ENCODE measurements at regions not wholly inside any gene's neighbourhood (a gene's known extent, or its start where the extent isn't known, plus 50 kb on each side); places are given as distances from the start of the nearest gene placed in this dataset.
A peak's percentile ranks its signal among the peaks of the same experiment; 100 is the strongest.

DNA sequence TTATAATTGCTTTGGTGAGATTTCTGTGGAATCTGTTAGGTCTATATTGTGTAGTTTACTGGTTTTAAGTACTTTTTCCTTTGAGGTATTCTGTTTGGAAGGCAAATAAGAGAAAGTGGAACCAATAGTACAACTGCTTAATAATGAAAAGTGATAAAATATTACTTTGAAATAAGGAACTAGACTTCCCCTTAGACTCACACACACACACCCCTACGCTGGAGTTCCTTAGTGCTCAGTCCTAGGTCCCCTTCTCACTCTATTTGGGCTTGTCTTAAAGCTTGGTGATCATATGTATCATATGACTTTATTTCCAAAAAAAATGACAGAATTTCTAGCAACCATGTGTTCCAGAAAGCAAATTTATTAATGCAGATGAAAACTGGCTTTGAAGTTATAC, 494.0 kb upstream of the TGFBR2 start:
- no peak for DNase-seq (ENCODE audit: extremely low spot score in 2 of 2)
- intact Hi-C loops (cut with DNase I), result loop anchor here (10.0 kb wide), 1 partner anchor 582 kb away; no protein-coding TSS in a partner anchor
- TF ChIP-seq, protein P1, sequence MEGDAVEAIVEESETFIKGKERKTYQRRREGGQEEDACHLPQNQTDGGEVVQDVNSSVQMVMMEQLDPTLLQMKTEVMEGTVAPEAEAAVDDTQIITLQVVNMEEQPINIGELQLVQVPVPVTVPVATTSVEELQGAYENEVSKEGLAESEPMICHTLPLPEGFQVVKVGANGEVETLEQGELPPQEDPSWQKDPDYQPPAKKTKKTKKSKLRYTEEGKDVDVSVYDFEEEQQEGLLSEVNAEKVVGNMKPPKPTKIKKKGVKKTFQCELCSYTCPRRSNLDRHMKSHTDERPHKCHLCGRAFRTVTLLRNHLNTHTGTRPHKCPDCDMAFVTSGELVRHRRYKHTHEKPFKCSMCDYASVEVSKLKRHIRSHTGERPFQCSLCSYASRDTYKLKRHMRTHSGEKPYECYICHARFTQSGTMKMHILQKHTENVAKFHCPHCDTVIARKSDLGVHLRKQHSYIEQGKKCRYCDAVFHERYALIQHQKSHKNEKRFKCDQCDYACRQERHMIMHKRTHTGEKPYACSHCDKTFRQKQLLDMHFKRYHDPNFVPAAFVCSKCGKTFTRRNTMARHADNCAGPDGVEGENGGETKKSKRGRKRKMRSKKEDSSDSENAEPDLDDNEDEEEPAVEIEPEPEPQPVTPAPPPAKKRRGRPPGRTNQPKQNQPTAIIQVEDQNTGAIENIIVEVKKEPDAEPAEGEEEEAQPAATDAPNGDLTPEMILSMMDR (IDR thresholded peaks at IDR 0.05), result no peak
- TF ChIP-seq POLR2A (IDR thresholded peaks at IDR 0.05) (no peak), POLR2AphosphoS5 (IDR thresholded peaks at IDR 0.05; ENCODE audit: insufficient read depth in 1 of 2, low read depth in 1 of 2) (no peak)
- Histone ChIP-seq H3K4me1 (no peaks in the 10 kb centered on the region), H3K4me3 (no peak overlapping the region), H3K9me3 (no peaks in the 10 kb centered on the region), H3K27me3 (no peaks in the 10 kb centered on the region), H3K36me3 (no peaks in the 10 kb centered on the region), H3K27ac (no peak overlapping the region)

- H3K27me3 ChIP-seq, result no peaks in the 10 kb centered on the region
- no peak for DNase-seq (ENCODE audit: extremely low spot score in 2 of 2)
- H3K27ac ChIP-seq, result no peak overlapping the region
- H3K36me3 ChIP-seq, result no peaks in the 10 kb centered on the region
- H3K4me3 ChIP-seq, result no peak overlapping the region
- intact Hi-C loops (cut with DNase I), result loop anchor here (10.0 kb wide), 1 partner anchor 582 kb away; no protein-coding TSS in a partner anchor
- no peaks in the 10 kb centered on the region for H3K9me3 ChIP-seq
- no peaks in the 10 kb centered on the region for H3K4me1 ChIP-seq
- no peak for TF ChIP-seq POLR2A (IDR thresholded peaks at IDR 0.05)
- TF ChIP-seq, protein P1 (IDR thresholded peaks at IDR 0.05), result peak; percentile 41 to 69 (median 44)
Observed at GRCh38 chr3:30112902-30113484, 493.4 kb upstream of the TGFBR2 start.

- no peak for TF ChIP-seq POLR2AphosphoS5 (IDR thresholded peaks at IDR 0.05; ENCODE audit: insufficient read depth in 1 of 2, low read depth in 1 of 2)
- TF ChIP-seq, protein P1 (IDR thresholded peaks at IDR 0.05), result no peak
- no peak for TF ChIP-seq POLR2A (IDR thresholded peaks at IDR 0.05)
- H3K9me3 ChIP-seq, result no peaks in the 10 kb centered on the region
- intact Hi-C loops (cut with DNase I), result loop anchor here (10.0 kb wide), 1 partner anchor 581 kb away; no protein-coding TSS in a partner anchor
Observed at GRCh38 chr3:30113906-30114305, 492.5 kb upstream of the TGFBR2 start.

DNA sequence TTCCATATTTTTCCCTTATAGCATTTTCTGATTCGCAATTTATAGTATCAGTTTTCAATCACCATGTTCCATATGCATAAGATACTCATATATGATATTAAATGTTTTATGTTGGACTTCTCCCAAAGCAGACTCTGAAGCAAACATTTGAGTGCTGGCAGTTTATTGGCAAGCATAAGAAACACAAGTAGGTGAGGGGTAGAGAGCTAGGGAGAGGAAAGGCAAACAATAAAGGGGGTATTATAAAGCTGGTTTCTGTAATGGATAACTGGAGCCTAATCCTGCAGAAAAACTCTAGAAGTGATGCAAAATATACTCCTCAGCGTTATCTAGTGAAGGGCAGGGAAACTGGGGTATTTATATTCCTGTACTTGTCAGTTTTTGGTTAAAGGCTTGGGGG, 491.5 kb upstream of the TGFBR2 start:
- no peaks in the 10 kb centered on the region for H3K9me3 ChIP-seq
- H3K27me3 ChIP-seq, result no peaks in the 10 kb centered on the region
- DNase-seq (ENCODE audit: extremely low spot score in 2 of 2), result no peak
- TF ChIP-seq POLR2AphosphoS5 (IDR thresholded peaks at IDR 0.05; ENCODE audit: insufficient read depth in 1 of 2, low read depth in 1 of 2) (no peak), POLR2A (IDR thresholded peaks at IDR 0.05) (no peak)
- TF ChIP-seq, protein P1 (IDR thresholded peaks at IDR 0.05), result no peak
- no peaks in the 10 kb centered on the region for H3K4me1 ChIP-seq
- intact Hi-C loops (cut with DNase I), result loop anchor here (10.0 kb wide), 1 partner anchor 580 kb away; no protein-coding TSS in a partner anchor
- no peaks in the 10 kb centered on the region for H3K36me3 ChIP-seq
- H3K27ac ChIP-seq, result no peak overlapping the region
- H3K4me3 ChIP-seq, result no peak overlapping the region

More at GRCh38 chr3:30113906-30114305, 492.5 kb upstream of the TGFBR2 start:
- no peaks in the 10 kb centered on the region for H3K4me1 ChIP-seq
- no peaks in the 10 kb centered on the region for H3K27me3 ChIP-seq
- no peak for DNase-seq (ENCODE audit: extremely low spot score in 2 of 2)
- no peak overlapping the region for H3K4me3 ChIP-seq
- H3K27ac ChIP-seq, result no peak overlapping the region
- no peaks in the 10 kb centered on the region for H3K36me3 ChIP-seq

- DNase-seq (ENCODE audit: extremely low spot score in 2 of 2), result no peak
- Histone ChIP-seq H3K4me3 (no peak overlapping the region), H3K27me3 (no peaks in the 10 kb centered on the region), H3K36me3 (no peaks in the 10 kb centered on the region), H3K27ac (no peak overlapping the region), H3K4me1 (no peaks in the 10 kb centered on the region), H3K9me3 (no peaks in the 10 kb centered on the region)
- TF ChIP-seq POLR2A (IDR thresholded peaks at IDR 0.05), result no peak
- TF ChIP-seq POLR2AphosphoS5 (IDR thresholded peaks at IDR 0.05; ENCODE audit: insufficient read depth in 1 of 2, low read depth in 1 of 2), result no peak
- TF ChIP-seq, protein P1 (IDR thresholded peaks at IDR 0.05), result no peak
- intact Hi-C loops (cut with DNase I), result no loop called here
Observed at GRCh38 chr3:30122359-30122758, 484.0 kb upstream of the TGFBR2 start.
